KMS-11 (cell line): ENCODE measurements at regions not wholly inside any gene's neighbourhood (a gene's known extent, or its start where the extent isn't known, plus 50 kb on each side); places are given as distances from the start of the nearest gene placed in this dataset.

Experiments
- H2AFZ ChIP-seq: fragments of 200-600 bp; sonication (generic); 2 replicates; pipeline ENCODE4 v1.6.1; 2016; ENCODE audit warnings: antibody characterized with exemption, mixed run types, low read depth
- H3K27ac ChIP-seq: fragments of 200-600 bp; sonication (generic); 2 replicates; pipeline ENCODE4 v1.6.1; 2016; ENCODE audit warnings: mild to moderate bottlenecking, mixed run types
- H3K27me3 ChIP-seq: fragments of 200-600 bp; sonication (generic); 2 replicates; pipeline ENCODE4 v1.6.1; 2017; ENCODE audit warnings: mild to moderate bottlenecking, low read depth, mixed run types, moderate library complexity; ENCODE audit not compliant: insufficient read depth
- H3K36me3 ChIP-seq: fragments of 200-600 bp; sonication (generic); 2 replicates; pipeline ENCODE4 v1.6.1; 2017; ENCODE audit warnings: mild to moderate bottlenecking, mixed run types; ENCODE audit not compliant: insufficient read depth
- H3K4me1 ChIP-seq: fragments of 200-600 bp; sonication (generic); 2 replicates; pipeline ENCODE4 v1.6.1; 2016; ENCODE audit warnings: mild to moderate bottlenecking, low read depth, mixed run types; ENCODE audit not compliant: poor library complexity, severe bottlenecking
- H3K4me2 ChIP-seq: fragments of 200-600 bp; sonication (generic); 2 replicates; pipeline ENCODE4 v1.7.0; 2016; ENCODE audit warnings: mild to moderate bottlenecking, mixed run types
- H3K4me3 ChIP-seq: fragments of 200-600 bp; sonication (generic); IDR thresholded peaks from 2 replicates; pipeline ENCODE4 v1.6.1; 2017; ENCODE audit warnings: low read depth, low read length, mixed read lengths; ENCODE audit not compliant: insufficient read depth
- H3K79me2 ChIP-seq: fragments of 200-600 bp; sonication (generic); 2 replicates; pipeline ENCODE4 v1.6.1; 2016; ENCODE audit warnings: low read depth, mixed run types; ENCODE audit not compliant: insufficient read depth
- H3K9ac ChIP-seq: fragments of 200-600 bp; sonication (generic); 2 replicates; pipeline ENCODE4 v1.6.1; 2016; ENCODE audit warnings: mild to moderate bottlenecking, mixed run types
- H4K20me1 ChIP-seq: fragments of 200-600 bp; sonication (generic); 2 replicates; pipeline ENCODE4 v1.6.1; 2016; ENCODE audit warnings: mild to moderate bottlenecking, mixed run types; ENCODE audit not compliant: insufficient read depth
- TF ChIP-seq, protein P1 (sequence below): fragments of 200-600 bp; sonication (generic); conservative IDR thresholded peaks from 2 replicates; pipeline ENCODE4 v1.6.1; 2017; ENCODE audit warnings: low read depth, mild to moderate bottlenecking, antibody characterized with exemption, low read length, moderate library complexity, mixed read lengths

- Histone ChIP-seq H3K9ac (no peak overlapping the region), H3K36me3 (no peaks in the 10 kb centered on the region), H3K27me3 (no peaks in the 10 kb centered on the region), H3K79me2 (no peaks in the 10 kb centered on the region), H2AFZ (no peak overlapping the region), H3K4me3 (no peak overlapping the region), H3K4me1 (no peaks in the 10 kb centered on the region), H4K20me1 (no peaks in the 10 kb centered on the region), H3K27ac (no peak overlapping the region), H3K4me2 (no peak overlapping the region)
- TF ChIP-seq, protein P1, sequence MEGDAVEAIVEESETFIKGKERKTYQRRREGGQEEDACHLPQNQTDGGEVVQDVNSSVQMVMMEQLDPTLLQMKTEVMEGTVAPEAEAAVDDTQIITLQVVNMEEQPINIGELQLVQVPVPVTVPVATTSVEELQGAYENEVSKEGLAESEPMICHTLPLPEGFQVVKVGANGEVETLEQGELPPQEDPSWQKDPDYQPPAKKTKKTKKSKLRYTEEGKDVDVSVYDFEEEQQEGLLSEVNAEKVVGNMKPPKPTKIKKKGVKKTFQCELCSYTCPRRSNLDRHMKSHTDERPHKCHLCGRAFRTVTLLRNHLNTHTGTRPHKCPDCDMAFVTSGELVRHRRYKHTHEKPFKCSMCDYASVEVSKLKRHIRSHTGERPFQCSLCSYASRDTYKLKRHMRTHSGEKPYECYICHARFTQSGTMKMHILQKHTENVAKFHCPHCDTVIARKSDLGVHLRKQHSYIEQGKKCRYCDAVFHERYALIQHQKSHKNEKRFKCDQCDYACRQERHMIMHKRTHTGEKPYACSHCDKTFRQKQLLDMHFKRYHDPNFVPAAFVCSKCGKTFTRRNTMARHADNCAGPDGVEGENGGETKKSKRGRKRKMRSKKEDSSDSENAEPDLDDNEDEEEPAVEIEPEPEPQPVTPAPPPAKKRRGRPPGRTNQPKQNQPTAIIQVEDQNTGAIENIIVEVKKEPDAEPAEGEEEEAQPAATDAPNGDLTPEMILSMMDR: no peak
Observed at GRCh38 chr13:39965309-39965708, 309.8 kb downstream of the COG6 start.

DNA sequence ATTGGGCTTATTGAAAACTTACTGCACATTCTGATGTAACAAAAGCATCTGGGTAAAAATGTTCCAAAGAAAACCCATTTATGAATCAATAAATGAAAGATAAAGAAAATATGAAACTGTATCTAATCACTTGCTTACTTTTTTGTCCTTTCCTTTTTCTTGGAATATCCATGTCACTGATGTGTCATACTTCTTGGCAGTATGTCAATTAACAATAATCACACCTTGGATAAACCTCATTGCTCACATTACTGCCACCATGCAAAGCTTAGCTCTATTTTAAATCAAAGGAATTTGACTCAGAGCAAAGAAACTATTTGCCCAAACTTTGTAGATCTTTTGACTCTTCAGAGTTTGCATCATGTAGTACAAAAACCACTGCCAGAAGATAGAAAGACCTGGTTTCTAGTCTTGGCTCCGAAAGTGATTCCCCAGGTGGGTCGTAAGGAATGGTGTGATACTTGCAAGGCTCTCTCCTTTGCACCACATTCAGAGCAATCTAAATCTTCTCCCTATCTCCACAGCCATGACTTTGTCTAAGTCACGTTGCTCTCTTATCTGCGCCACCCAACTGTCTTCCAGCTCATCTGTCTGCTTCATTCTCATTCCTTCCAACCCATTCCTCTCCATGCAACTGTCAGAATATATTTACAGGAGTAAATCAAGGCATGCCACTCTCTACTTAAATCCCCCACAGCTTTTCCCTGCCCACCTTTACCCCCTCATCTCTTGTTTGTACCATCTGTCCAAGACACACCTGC, 311.9 kb downstream of the COG6 start:
- TF ChIP-seq, protein P1: no peak
- no peaks in the 10 kb centered on the region for H3K4me1 ChIP-seq
- no peaks in the 10 kb centered on the region for H3K36me3 ChIP-seq
- no peak overlapping the region for H3K27ac ChIP-seq
- no peaks in the 10 kb centered on the region for H3K79me2 ChIP-seq
- no peaks in the 10 kb centered on the region for H3K27me3 ChIP-seq
- no peak overlapping the region for H2AFZ ChIP-seq
- H3K4me2 ChIP-seq: no peak overlapping the region
- H3K9ac ChIP-seq: no peak overlapping the region
- H4K20me1 ChIP-seq: no peaks in the 10 kb centered on the region
- H3K4me3 ChIP-seq: no peak overlapping the region

DNA sequence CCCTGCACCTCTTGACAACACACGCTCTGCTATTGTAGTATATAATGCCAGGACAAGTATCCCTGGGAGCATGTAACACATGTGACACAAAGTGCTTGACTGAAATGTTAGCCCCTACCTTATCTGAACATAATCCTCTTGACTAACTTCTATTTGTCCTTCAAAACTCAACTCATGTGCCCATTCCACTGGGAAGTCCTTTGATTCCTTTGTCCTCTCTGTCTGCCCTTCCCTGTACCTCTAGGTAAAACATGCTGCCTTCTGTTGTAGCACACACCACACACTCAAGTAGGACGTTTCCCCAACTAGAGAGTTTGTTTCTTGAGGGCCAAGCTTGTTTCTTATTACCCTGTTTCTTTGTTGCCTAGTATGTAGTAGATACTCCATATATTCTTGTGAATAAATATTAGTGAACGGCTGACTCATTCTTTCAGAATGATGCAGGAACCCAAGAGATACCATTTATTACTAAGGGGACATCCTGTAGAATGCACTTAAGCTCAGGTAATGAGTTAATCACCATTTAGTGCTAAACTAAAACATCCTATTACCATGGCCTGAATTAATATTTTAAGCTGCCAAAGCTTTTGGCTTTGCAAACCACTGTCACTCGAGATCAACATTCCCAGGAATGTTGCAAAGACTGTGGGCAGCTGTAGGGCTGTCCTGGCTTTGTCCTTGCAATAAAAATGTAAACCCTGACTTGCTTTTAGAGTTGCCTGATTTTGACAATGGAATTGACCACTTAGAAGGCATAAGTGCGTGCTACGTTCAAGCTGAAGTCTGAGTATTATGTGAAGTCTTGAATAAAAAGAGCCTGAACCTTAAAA, 313.4 kb downstream of the COG6 start:
- Histone ChIP-seq H3K27me3 (no peaks in the 10 kb centered on the region), H3K4me1 (no peaks in the 10 kb centered on the region), H3K27ac (no peak overlapping the region), H3K36me3 (no peaks in the 10 kb centered on the region), H3K4me2 (no peak overlapping the region), H3K79me2 (no peaks in the 10 kb centered on the region), H3K9ac (no peak overlapping the region), H3K4me3 (no peak overlapping the region), H2AFZ (no peak overlapping the region), H4K20me1 (no peaks in the 10 kb centered on the region)
- TF ChIP-seq, protein P1: no peak

GRCh38 chr13:39970177-39970846, 314.9 kb downstream of the COG6 start:
- Histone ChIP-seq H3K79me2 (no peaks in the 10 kb centered on the region), H3K9ac (no peak overlapping the region), H3K4me2 (no peak overlapping the region), H3K4me3 (no peak overlapping the region), H2AFZ (no peak overlapping the region), H3K4me1 (no peaks in the 10 kb centered on the region), H3K27me3 (no peaks in the 10 kb centered on the region), H4K20me1 (no peaks in the 10 kb centered on the region), H3K36me3 (no peaks in the 10 kb centered on the region), H3K27ac (no peak overlapping the region)
- TF ChIP-seq, protein P1: no peak
